ENCODE measurements at regions not wholly inside any gene's neighbourhood (a gene's known extent, or its start where the extent isn't known, plus 50 kb on each side); places are given as distances from the start of the nearest gene placed in this dataset.

- in situ Hi-C loops (cut with MboI; ENCODE audit: low sequenced_read_pairs) (no loop called here), intact Hi-C loops (cut with micrococcal nuclease) (no loop called here), dilution Hi-C loops (cut with HindIII; ENCODE audit: low sequenced_read_pairs, unreplicated experiment) (no loop called here)
- no peak for ATAC-seq (ENCODE audit: low read depth)
- Histone ChIP-seq H3K9ac (ENCODE audit: low read depth, low read length) (no peak overlapping the region), H3K4me2 (ENCODE audit: low read depth, low read length) (no peak overlapping the region), H3K27me3 (ENCODE audit: control insufficient read depth, insufficient read depth, low read length) (peaks cover 5% of the 10 kb centered on the region; the same call in 1 of the 2 replicates), H3K14ac (replicated peaks; ENCODE audit: low read depth, low read length) (no peak overlapping the region), H4K20me1 (ENCODE audit: insufficient read depth, low read length) (no peaks in the 10 kb centered on the region), H2BK15ac (ENCODE audit: low read depth, low read length) (no peak overlapping the region), H3K27ac (ENCODE audit: insufficient read depth, low read length) (no peak overlapping the region), H4K5ac (ENCODE audit: low read depth, low read length) (no peak overlapping the region), H3K18ac (ENCODE audit: low read depth, low read length) (no peak overlapping the region), H3K4ac (ENCODE audit: low read depth, low read length) (no peak overlapping the region), H3K36me3 (ENCODE audit: control insufficient read depth, insufficient read depth, low read length) (no peaks in the 10 kb centered on the region), H2AK5ac (ENCODE audit: low read depth, low read length) (no peak overlapping the region), H3K23ac (ENCODE audit: low read depth, low read length) (no peak overlapping the region), H3K9me1 (ENCODE audit: insufficient read depth, low read length) (no peaks in the 10 kb centered on the region), H2BK120ac (ENCODE audit: low read depth, low read length) (no peak overlapping the region), H3K9me3 (ENCODE audit: control insufficient read depth, insufficient read depth, low read length) (no peaks in the 10 kb centered on the region), H2BK5ac (ENCODE audit: low read depth, low read length, poor library complexity, severe bottlenecking) (no peak overlapping the region), H4K91ac (ENCODE audit: insufficient read depth, low read depth, low read length) (no peak overlapping the region), H3K56ac (ENCODE audit: extremely low read depth, insufficient read depth, low read length) (no peak overlapping the region), H2AFZ (replicated peaks; ENCODE audit: low read length, poor library complexity) (no peak overlapping the region), H3K79me1 (ENCODE audit: low read depth in 1 of 2, low read length in 2 of 2) (no peaks in the 10 kb centered on the region), H3K4me1 (ENCODE audit: control insufficient read depth, insufficient read depth, low read length) (no peaks in the 10 kb centered on the region), H2AK9ac (replicated peaks; ENCODE audit: low read depth, low read length, poor library complexity) (no peak overlapping the region), H2BK20ac (ENCODE audit: low read depth, low read length) (no peak overlapping the region), H4K8ac (ENCODE audit: low read depth in 2 of 2, low read length in 2 of 2) (no peak overlapping the region), H3K4me3 (ENCODE audit: insufficient read depth, low read depth, low read length) (no peak overlapping the region)
- TF ChIP-seq SMC3 (IDR thresholded peaks at IDR 0.05; ENCODE audit: low read depth, low read length): no peak
- TF ChIP-seq NFE2L2 (IDR thresholded peaks at IDR 0.05; ENCODE audit: low read depth, low read length): no peak
- no peak for TF ChIP-seq RCOR1 (IDR thresholded peaks at IDR 0.05; ENCODE audit: insufficient replicate concordance, low read length)
- TF ChIP-seq RAD21 (IDR thresholded peaks at IDR 0.05; ENCODE audit: low read length): no peak
- no peak for TF ChIP-seq POLR2A (IDR thresholded peaks at IDR 0.05; ENCODE audit: low read depth, low read length)
- no peak for TF ChIP-seq MXI1 (IDR thresholded peaks at IDR 0.05; ENCODE audit: borderline replicate concordance, low read depth, low read length)
- no peak for TF ChIP-seq MAFK (IDR thresholded peaks at IDR 0.05; ENCODE audit: low read depth, low read length)
- TF ChIP-seq MAZ (IDR thresholded peaks at IDR 0.05; ENCODE audit: borderline replicate concordance, low read depth, low read length): no peak
- no peak for TF ChIP-seq FOS (IDR thresholded peaks at IDR 0.05; ENCODE audit: low read depth, low read length)
- no peak for TF ChIP-seq CEBPB (IDR thresholded peaks at IDR 0.05; ENCODE audit: low read depth, low read length)
- TF ChIP-seq BHLHE40 (IDR thresholded peaks at IDR 0.05; ENCODE audit: low read depth, low read length): no peak
- no peak for TF ChIP-seq CTCF (conservative IDR thresholded peaks at IDR 0.05; ENCODE audit: low read depth, low read length)
- TF ChIP-seq, protein P1, sequence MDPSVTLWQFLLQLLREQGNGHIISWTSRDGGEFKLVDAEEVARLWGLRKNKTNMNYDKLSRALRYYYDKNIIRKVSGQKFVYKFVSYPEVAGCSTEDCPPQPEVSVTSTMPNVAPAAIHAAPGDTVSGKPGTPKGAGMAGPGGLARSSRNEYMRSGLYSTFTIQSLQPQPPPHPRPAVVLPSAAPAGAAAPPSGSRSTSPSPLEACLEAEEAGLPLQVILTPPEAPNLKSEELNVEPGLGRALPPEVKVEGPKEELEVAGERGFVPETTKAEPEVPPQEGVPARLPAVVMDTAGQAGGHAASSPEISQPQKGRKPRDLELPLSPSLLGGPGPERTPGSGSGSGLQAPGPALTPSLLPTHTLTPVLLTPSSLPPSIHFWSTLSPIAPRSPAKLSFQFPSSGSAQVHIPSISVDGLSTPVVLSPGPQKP (IDR thresholded peaks at IDR 0.05; ENCODE audit: borderline replicate concordance, low read depth, low read length): no peak
- TF ChIP-seq CHD1 (IDR thresholded peaks at IDR 0.05; ENCODE audit: low read depth, low read length): no peak
- TF ChIP-seq, protein P2, sequence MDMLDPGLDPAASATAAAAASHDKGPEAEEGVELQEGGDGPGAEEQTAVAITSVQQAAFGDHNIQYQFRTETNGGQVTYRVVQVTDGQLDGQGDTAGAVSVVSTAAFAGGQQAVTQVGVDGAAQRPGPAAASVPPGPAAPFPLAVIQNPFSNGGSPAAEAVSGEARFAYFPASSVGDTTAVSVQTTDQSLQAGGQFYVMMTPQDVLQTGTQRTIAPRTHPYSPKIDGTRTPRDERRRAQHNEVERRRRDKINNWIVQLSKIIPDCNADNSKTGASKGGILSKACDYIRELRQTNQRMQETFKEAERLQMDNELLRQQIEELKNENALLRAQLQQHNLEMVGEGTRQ (IDR thresholded peaks at IDR 0.05; ENCODE audit: low read depth, low read length): no peak
- TF ChIP-seq RFX5 (IDR thresholded peaks at IDR 0.05; ENCODE audit: low read depth, low read length): no peak
- ChIA-PET POLR2A (ENCODE audit: unreplicated experiment) (no interaction called here), CTCF (no interaction called here)
- BruUV-seq (replicated peaks): no TSS peak
- WGBS, 2 experiments (ENCODE audit: extremely low coverage in 2 of 2, insufficient read length in 1 of 2): no CpG with 5 or more reads among the region's 1 CpG
- DNase-seq: no peak
These were observed 366.2 kb downstream of the ACTL7B start for GRCh38 chr9:108489567-108489966.
